Gastroesophageal sphincter (tissue), 3 donors: ENCODE measurements at regions not wholly inside any gene's neighbourhood (a gene's known extent, or its start where the extent isn't known, plus 50 kb on each side); places are given as distances from the start of the nearest gene placed in this dataset.

Experiments used
- CTCF ChIP-seq, 4 experiments: fragments of 200-600 bp in 2 of 4; fragments of 450-650 bp in 2 of 4; sonication (generic) in 1 of 4; IDR thresholded peaks; one replicate each; pipeline ENCODE4 v1.5.1; 2017 to 2019; ENCODE audit warnings: antibody characterized with exemption in 4 of 4, mild to moderate bottlenecking in 2 of 4, moderate library complexity in 2 of 4
- EP300 ChIP-seq: sonication (generic); formaldehyde crosslinking; IDR thresholded peaks from one replicate; pipeline ENCODE4 v1.6.1; 2017; ENCODE audit warnings: antibody characterized with exemption, mild to moderate bottlenecking
- POLR2A ChIP-seq, 2 donors: fragments of 450-650 bp; IDR thresholded peaks; one replicate each; pipeline ENCODE4 v1.6.1; 2017; ENCODE audit warnings: antibody characterized with exemption in 2 of 2, mild to moderate bottlenecking in 2 of 2, moderate library complexity in 1 of 2
- POLR2AphosphoS5 ChIP-seq: sonication (generic); formaldehyde crosslinking; IDR thresholded peaks from one replicate; pipeline ENCODE4 v1.6.1; 2017; ENCODE audit warnings: antibody characterized with exemption

- no peak for TF ChIP-seq CTCF (IDR thresholded peaks at IDR 0.05)
- TF ChIP-seq POLR2A (IDR thresholded peaks at IDR 0.05) = no peak
- no peak for TF ChIP-seq POLR2AphosphoS5
- no peak for TF ChIP-seq EP300
Observed at GRCh38 chr4:13888112-13888511, 260.6 kb upstream of the BOD1L1 start.
